Caco-2 (cell line): ENCODE measurements at regions not wholly inside any gene's neighbourhood (a gene's known extent, or its start where the extent isn't known, plus 50 kb on each side); places are given as distances from the start of the nearest gene placed in this dataset.

Experiments used
- BruUV-seq: library from RNA; stranded (reverse); fragments of 400-500 nt; replicated peaks from 2 replicates; lab custom pipeline; 2021; lab: Mats Ljungman, UMichigan
- CTCF ChIA-PET: fragments of 300-600 bp; sonication (Branson Sonifier 250); formaldehyde crosslinking; loops from one replicate; lab custom pipeline; 2022; ENCODE audit warnings: antibody characterized with exemption; lab: Charles Lee
- POLR2A ChIA-PET: fragments of 300-600 bp; sonication (Branson Sonifier 250); formaldehyde crosslinking; loops from one replicate; lab custom pipeline; 2022; ENCODE audit warnings: antibody characterized with exemption; lab: Charles Lee
- DNase-seq, 2 experiments: peaks; one replicate each; pipeline versions ENCODE4 v3.0.0 to v3.0.0-alpha.2; 2020 to 2022
- H3K27me3 ChIP-seq: replicated peaks from 2 replicates; pipeline ENCODE4 v1.6.0; 2011; ENCODE audit warnings: low read length; ENCODE audit not compliant: control insufficient read depth, insufficient read depth
- H3K36me3 ChIP-seq: 2 replicates; pipeline ENCODE4 v1.5.1; 2011; ENCODE audit warnings: low read length; ENCODE audit not compliant: control insufficient read depth, insufficient read depth
- H3K4me1 ChIP-seq: fragments of 250-450 bp; sonication (Bioruptor Pico); 2 replicates; pipeline ENCODE4 v1.5.1; 2020; ENCODE audit warnings: mild to moderate bottlenecking
- H3K4me3 ChIP-seq: 2 replicates; pipeline ENCODE4 v1.5.1; 2011; ENCODE audit warnings: low read depth, mild to moderate bottlenecking, control low read depth, low read length
- H3K9me3 ChIP-seq: fragments of 250-450 bp; sonication (Bioruptor Pico); 2 replicates; pipeline ENCODE4 v1.5.1; 2020; ENCODE audit warnings: mild to moderate bottlenecking, moderate library complexity
- H3K27ac Mint-ChIP-seq: one replicate; pipeline ENCODE4 v1.8.0; 2022; ENCODE audit warnings: mixed read lengths; ENCODE audit not compliant: unreplicated experiment
- H3K27me3 Mint-ChIP-seq: one replicate; pipeline ENCODE4 v1.8.0; 2022; ENCODE audit warnings: mixed read lengths; ENCODE audit not compliant: insufficient read depth, unreplicated experiment
- H3K36me3 Mint-ChIP-seq: one replicate; pipeline ENCODE4 v1.8.0; 2022; ENCODE audit warnings: mild to moderate bottlenecking, mixed read lengths; ENCODE audit not compliant: insufficient read depth, unreplicated experiment
- H3K4me1 Mint-ChIP-seq: one replicate; pipeline ENCODE4 v1.8.0; 2022; ENCODE audit warnings: low read depth, mixed read lengths; ENCODE audit not compliant: unreplicated experiment
- H3K4me3 Mint-ChIP-seq: one replicate; pipeline ENCODE4 v1.8.0; 2022; ENCODE audit warnings: mild to moderate bottlenecking, moderate library complexity, mixed read lengths; ENCODE audit not compliant: unreplicated experiment
- H3K9me3 Mint-ChIP-seq: one replicate; pipeline ENCODE4 v1.8.0; 2022; ENCODE audit warnings: mixed read lengths; ENCODE audit not compliant: unreplicated experiment
- CTCF ChIP-seq, 2 experiments: fragments of 200-600 bp in 1 of 2; IDR thresholded peaks; 1 replicate in 1 of 2; 2 replicates in 1 of 2; pipeline versions ENCODE4 v1.5.1 to v1.8.0; 2011 to 2022; ENCODE audit warnings: antibody characterized with exemption in 1 of 2, control low read depth in 1 of 2, inconsistent platforms in 1 of 2, low read depth in 1 of 2, low read length in 1 of 2, mild to moderate bottlenecking in 1 of 2, moderate library complexity in 1 of 2; ENCODE audit not compliant: insufficient read depth in 1 of 2, severe bottlenecking in 1 of 2, unreplicated experiment in 1 of 2
- intact Hi-C: fragments of 100-400 bp; cut with micrococcal nuclease; formaldehyde crosslinking; loops from one replicate; pipeline ENCODE4 v1.10.0; 2022; ENCODE audit not compliant: unreplicated experiment

- Mint-ChIP-seq H3K27ac (no peak overlapping the region), H3K27me3 (no peaks in the 10 kb centered on the region), H3K4me1 (no peaks in the 10 kb centered on the region), H3K36me3 (no peaks in the 10 kb centered on the region), H3K4me3 (no peak overlapping the region), H3K9me3 (peaks cover 28% of the 10 kb centered on the region)
- Histone ChIP-seq H3K36me3 (no peaks in the 10 kb centered on the region), H3K4me3 (no peak overlapping the region), H3K4me1 (no peaks in the 10 kb centered on the region), H3K9me3 (no peaks in the 10 kb centered on the region), H3K27me3 (no peaks in the 10 kb centered on the region)
- TF ChIP-seq CTCF (IDR thresholded peaks at IDR 0.05; ENCODE audit: insufficient read depth in 1 of 2, low read depth in 1 of 2, low read length in 1 of 2, severe bottlenecking in 1 of 2, unreplicated experiment in 1 of 2) = no peak
- CTCF ChIA-PET = no interaction called here
- POLR2A ChIA-PET = no interaction called here
- DNase-seq = no peak
- intact Hi-C loops = no loop called here
- BruUV-seq = no TSS peak
These were observed 108.1 kb upstream of the FOXN3 start for GRCh38 chr14:89524990-89525667.

- no TSS peak for BruUV-seq
- Histone ChIP-seq H3K4me1 (no peaks in the 10 kb centered on the region), H3K27me3 (no peaks in the 10 kb centered on the region), H3K4me3 (no peak overlapping the region), H3K9me3 (no peaks in the 10 kb centered on the region), H3K36me3 (no peaks in the 10 kb centered on the region)
- no peaks in the 10 kb centered on the region for H3K36me3 Mint-ChIP-seq
- DNase-seq = no peak
- intact Hi-C loops = no loop called here
- TF ChIP-seq CTCF (IDR thresholded peaks at IDR 0.05; ENCODE audit: insufficient read depth in 1 of 2, low read depth in 1 of 2, low read length in 1 of 2, severe bottlenecking in 1 of 2, unreplicated experiment in 1 of 2) = no peak
- ChIA-PET POLR2A (no interaction called here), CTCF (no interaction called here)
- H3K27me3 Mint-ChIP-seq = no peaks in the 10 kb centered on the region
- H3K4me1 Mint-ChIP-seq = no peaks in the 10 kb centered on the region
- no peak overlapping the region for H3K4me3 Mint-ChIP-seq
- no peak overlapping the region for H3K27ac Mint-ChIP-seq
- H3K9me3 Mint-ChIP-seq = peaks cover 28% of the 10 kb centered on the region
These were observed 107.4 kb upstream of the FOXN3 start for GRCh38 chr14:89524412-89524811.

GRCh38 chr14:89521988-89522387, 105.0 kb upstream of the FOXN3 start:
- no peak overlapping the region for H3K4me3 Mint-ChIP-seq
- intact Hi-C loops = no loop called here
- H3K27me3 ChIP-seq = no peaks in the 10 kb centered on the region
- no peaks in the 10 kb centered on the region for H3K4me1 ChIP-seq
- no peaks in the 10 kb centered on the region for H3K4me1 Mint-ChIP-seq
- H3K9me3 Mint-ChIP-seq = peaks cover 28% of the 10 kb centered on the region
- no peak for TF ChIP-seq CTCF (IDR thresholded peaks at IDR 0.05; ENCODE audit: insufficient read depth in 1 of 2, low read depth in 1 of 2, low read length in 1 of 2, severe bottlenecking in 1 of 2, unreplicated experiment in 1 of 2)
- no peak for DNase-seq
- H3K9me3 ChIP-seq = no peaks in the 10 kb centered on the region
- POLR2A ChIA-PET = no interaction called here
- no peak overlapping the region for H3K27ac Mint-ChIP-seq
- H3K4me3 ChIP-seq = no peak overlapping the region
- H3K36me3 Mint-ChIP-seq = no peaks in the 10 kb centered on the region
- H3K36me3 ChIP-seq = no peaks in the 10 kb centered on the region
- H3K27me3 Mint-ChIP-seq = no peaks in the 10 kb centered on the region
- CTCF ChIA-PET = no interaction called here
- no TSS peak for BruUV-seq
